SK-N-SH treated with all-trans-retinoic acid at 6 μM for 48 hours (cell line): ENCODE measurements at regions not wholly inside any gene's neighbourhood (a gene's known extent, or its start where the extent isn't known, plus 50 kb on each side); places are given as distances from the start of the nearest gene placed in this dataset.

Experiments used
- CSDC2 ChIP-seq: fragments of 250-450 bp; sonication (Bioruptor Pico); IDR thresholded peaks from 2 replicates; pipeline ENCODE4 v1.5.0; 2020; ENCODE audit warnings: mild to moderate bottlenecking, moderate library complexity
- OSR1 ChIP-seq: fragments of 250-450 bp; sonication (Bioruptor Pico); IDR thresholded peaks from 2 replicates; pipeline ENCODE4 v1.8.0; 2022; ENCODE audit warnings: moderate library complexity, mild to moderate bottlenecking, inconsistent platforms
- POU6F1 ChIP-seq: fragments of 250-450 bp; sonication (Bioruptor Pico); IDR thresholded peaks from 2 replicates; pipeline ENCODE4 v1.8.0; 2021; ENCODE audit warnings: low read depth, mild to moderate bottlenecking, moderate library complexity, borderline replicate concordance
- TSHZ2 ChIP-seq: fragments of 250-450 bp; sonication (Bioruptor Pico); IDR thresholded peaks from 2 replicates; pipeline ENCODE4 v1.5.0; 2020; ENCODE audit warnings: mild to moderate bottlenecking, moderate library complexity
- ZNF8 ChIP-seq: fragments of 450-650 bp; formaldehyde crosslinking; IDR thresholded peaks from 2 replicates; pipeline ENCODE4 v1.5.0; 2020; ENCODE audit warnings: mild to moderate bottlenecking, moderate library complexity

DNA sequence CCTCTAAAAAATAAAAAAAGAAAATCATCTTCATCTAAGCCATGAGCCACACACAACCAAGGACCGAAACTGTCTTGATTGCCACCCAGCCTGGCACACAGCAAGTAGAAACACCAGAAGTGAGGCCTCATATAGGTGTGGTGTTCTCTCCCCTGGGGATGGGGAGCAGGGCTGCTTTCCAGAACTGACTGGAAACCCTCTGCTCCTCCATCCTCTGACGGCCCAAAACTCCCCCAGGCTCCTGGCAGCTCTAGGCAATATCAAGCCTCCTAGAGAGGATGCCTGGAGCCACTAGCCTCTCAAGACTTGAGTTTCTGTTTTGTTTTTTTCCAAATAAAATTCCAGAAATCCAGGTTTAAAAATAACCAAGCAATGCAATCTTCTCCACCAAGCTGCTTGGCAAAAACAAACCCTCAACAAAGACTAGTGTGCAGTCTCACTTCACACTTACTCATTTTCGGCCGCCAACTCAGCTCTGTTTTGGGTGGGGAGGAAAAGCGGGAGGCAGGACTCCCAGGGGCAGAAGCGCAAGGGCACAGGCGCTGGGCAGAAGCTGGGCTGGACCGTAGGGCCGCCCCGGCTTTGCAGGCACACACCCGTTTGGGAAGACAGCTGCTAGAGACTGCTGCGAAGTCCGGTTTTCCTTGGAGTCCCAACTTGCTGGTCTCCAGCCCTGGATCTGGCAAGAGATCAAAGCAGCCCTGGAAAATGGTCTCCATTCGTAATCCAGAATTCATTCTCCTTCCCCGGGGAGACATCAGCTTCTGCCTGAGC lies 78.2 kb upstream of the CAPZB start:
- TF ChIP-seq CSDC2, result no peak
- no peak for TF ChIP-seq ZNF8 (CRISPR knock-in tag)
- no peak for TF ChIP-seq POU6F1 (CRISPR knock-in tag)
- no peak for TF ChIP-seq TSHZ2 (CRISPR knock-in tag)
- TF ChIP-seq OSR1, result no peak
